ENCODE measurements at regions not wholly inside any gene's neighbourhood (a gene's known extent, or its start where the extent isn't known, plus 50 kb on each side); places are given as distances from the start of the nearest gene placed in this dataset.
A peak's percentile ranks its signal among the peaks of the same experiment; 100 is the strongest.
"Not testable (repeated sequence)": the region's sequence is repeated elsewhere in the genome, so short reads cannot be mapped to it uniquely, and the experiment has no call there.

DNA sequence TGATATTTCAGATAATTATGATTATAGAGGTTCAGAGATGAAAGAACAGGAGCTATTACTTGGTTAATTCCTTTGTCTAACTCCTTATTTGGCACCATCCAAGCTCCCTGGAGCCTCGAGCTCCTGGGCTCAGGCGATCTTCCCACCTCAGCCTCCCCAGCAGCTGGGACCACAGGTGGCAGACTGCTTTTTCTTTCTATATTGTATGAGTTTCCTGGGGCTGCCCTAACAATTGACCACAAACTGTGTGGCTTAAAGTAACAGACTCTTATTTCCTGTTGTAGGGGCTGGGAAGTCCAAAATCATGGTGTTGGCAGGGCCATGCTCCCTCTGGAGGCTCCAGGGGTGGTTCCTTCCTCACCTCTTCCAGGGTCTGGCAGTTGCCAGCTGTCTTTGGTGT, 163.3 kb upstream of the ADCY1 start:
- Mint-ChIP-seq H3K4me3 (no peak overlapping the region), H3K9me3 (peaks cover 4% of the 10 kb centered on the region), H3K27ac (no peak overlapping the region), H3K36me3 (no peaks in the 10 kb centered on the region), H3K27me3 (peaks cover 7 to 14% of the 10 kb centered on the region in 2 donors), H3K4me1 (ENCODE audit: low read depth in 2 of 2) (no peaks in the 10 kb centered on the region)
- ATAC-seq = no peak
- DNase-seq (ENCODE audit: low spot score) = no peak

DNA sequence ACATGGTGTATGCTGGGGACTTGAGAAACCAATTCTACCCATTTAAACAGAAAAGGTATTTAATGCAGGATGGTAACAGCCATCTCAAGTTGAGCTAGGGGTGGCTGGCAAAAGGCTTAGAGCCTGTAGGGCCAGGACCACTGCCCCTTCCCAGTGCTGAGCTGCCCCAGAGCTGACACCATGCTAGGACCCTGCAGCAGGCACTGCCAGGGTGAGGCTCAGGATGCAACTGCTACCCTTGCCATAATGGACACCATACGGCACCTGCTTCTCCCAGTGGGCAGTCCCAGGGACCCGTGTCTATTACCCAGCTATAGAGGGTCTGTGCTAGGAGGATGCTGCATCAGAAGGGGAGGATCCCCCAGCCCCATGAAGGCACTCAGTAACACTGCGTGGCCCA, 160.7 kb upstream of the ADCY1 start:
- no peak for DNase-seq (ENCODE audit: low spot score)
- no peaks in the 10 kb centered on the region for H3K4me1 Mint-ChIP-seq (ENCODE audit: low read depth in 2 of 2)
- ATAC-seq = peak; percentile 17 to 36
- H3K9me3 Mint-ChIP-seq = peaks cover 4% of the 10 kb centered on the region
- H3K4me3 Mint-ChIP-seq = no peak overlapping the region
- no peaks in the 10 kb centered on the region for H3K36me3 Mint-ChIP-seq
- no peak overlapping the region for H3K27ac Mint-ChIP-seq
- peaks cover 10 to 23% of the 10 kb centered on the region in 2 donors for H3K27me3 Mint-ChIP-seq

DNA sequence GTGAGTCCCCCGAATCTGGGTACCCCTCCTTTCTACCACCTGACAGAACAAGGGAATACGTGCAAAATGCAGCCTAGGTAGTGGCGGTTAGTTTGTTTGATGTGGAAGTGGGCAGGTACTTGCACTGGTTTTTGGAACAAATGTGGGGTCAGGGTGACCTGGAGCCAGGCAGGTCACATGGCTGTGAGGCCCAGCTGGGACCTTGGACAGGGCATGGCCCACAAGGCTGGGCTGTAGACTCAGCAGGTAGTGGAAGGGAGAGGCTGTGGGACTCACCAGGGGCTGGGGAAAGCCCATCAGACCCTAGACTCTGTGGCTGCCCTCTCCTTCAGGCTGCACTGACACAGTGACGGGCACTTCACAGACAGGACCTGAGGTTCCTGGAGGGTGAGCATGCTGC, 159.9 kb upstream of the ADCY1 start:
- no peak for DNase-seq (ENCODE audit: low spot score)
- H3K27ac Mint-ChIP-seq = no peak overlapping the region
- H3K4me3 Mint-ChIP-seq = no peak overlapping the region
- no peaks in the 10 kb centered on the region for H3K4me1 Mint-ChIP-seq (ENCODE audit: low read depth in 2 of 2)
- H3K27me3 Mint-ChIP-seq = peaks cover 9 to 20% of the 10 kb centered on the region in 2 donors
- no peaks in the 10 kb centered on the region for H3K36me3 Mint-ChIP-seq
- ATAC-seq = peak in 1 of 2 donors; percentile 45
- peaks cover 4% of the 10 kb centered on the region for H3K9me3 Mint-ChIP-seq

DNA sequence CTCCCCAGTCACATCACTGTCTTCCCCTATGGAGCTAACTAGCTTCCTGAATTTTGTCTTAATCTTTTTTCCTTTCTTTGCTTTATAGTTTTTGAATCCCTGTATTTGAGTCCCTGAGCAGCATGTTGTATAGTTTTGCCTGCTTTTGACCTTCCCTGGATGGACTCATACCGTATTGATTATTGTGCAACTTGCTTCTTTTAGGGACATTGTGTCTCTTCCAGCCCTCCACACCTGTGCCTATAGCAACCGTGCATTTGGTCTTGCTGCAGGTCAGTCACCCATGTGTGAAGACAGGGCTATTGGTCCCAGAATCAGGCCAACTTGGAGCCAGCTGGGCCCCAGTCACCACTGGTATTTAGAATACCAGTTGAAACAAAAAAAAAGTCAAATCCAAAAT, 158.9 kb upstream of the ADCY1 start:
- no peak for ATAC-seq
- no peak overlapping the region for H3K4me3 Mint-ChIP-seq
- H3K4me1 Mint-ChIP-seq (ENCODE audit: low read depth in 2 of 2) = no peaks in the 10 kb centered on the region
- H3K27me3 Mint-ChIP-seq = peaks cover 15 to 30% of the 10 kb centered on the region in 2 donors
- DNase-seq (ENCODE audit: low spot score) = no peak
- H3K27ac Mint-ChIP-seq = no peak overlapping the region
- H3K36me3 Mint-ChIP-seq = no peaks in the 10 kb centered on the region
- H3K9me3 Mint-ChIP-seq = peaks cover 4% of the 10 kb centered on the region

DNA sequence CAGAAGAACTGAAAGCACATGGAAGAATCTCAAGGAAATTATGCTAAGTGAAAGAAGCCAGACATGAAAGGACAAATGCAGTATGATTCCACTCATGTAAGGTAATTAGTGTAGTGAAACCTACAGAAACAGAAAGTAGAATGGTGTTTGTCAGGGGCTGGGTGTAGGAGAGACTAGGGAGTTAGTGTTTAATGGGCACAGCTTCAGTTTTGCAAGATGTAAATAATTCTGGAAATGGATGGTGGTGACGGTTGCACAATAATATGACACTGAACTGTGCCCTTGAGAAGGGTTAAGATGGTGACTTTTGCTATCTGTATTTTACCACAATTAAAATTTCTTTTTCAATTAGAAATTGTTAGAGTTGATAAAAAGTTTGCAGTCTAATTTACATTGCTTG, 157.3 kb upstream of the ADCY1 start:
- Mint-ChIP-seq H3K36me3 (no peaks in the 10 kb centered on the region), H3K27me3 (peaks cover 17 to 29% of the 10 kb centered on the region in 2 donors), H3K4me3 (no peak overlapping the region), H3K4me1 (ENCODE audit: low read depth in 2 of 2) (no peaks in the 10 kb centered on the region), H3K9me3 (no peaks in the 10 kb centered on the region), H3K27ac (no peak overlapping the region)
- ATAC-seq = no peak
- DNase-seq (ENCODE audit: low spot score) = no peak

DNA sequence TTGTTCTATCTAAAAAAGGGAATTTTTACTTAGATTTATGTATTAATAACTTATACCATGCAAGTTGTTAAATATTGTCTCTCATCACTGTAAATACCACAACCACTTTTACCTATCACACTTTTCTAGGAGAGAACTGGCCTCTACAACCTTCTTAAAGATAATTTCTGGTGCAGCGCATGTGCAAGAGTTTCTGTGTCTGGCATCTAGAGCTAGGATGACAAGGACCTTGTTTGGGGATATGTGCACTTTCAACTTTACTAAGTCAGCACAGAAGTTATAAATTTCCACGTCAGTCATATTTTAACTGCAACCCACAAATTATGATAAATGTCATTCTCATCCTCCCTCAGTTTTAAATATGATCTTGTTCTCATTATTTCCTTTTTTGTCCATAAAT, 156.9 kb upstream of the ADCY1 start:
- Mint-ChIP-seq H3K4me1 (ENCODE audit: low read depth in 2 of 2) (no peaks in the 10 kb centered on the region), H3K27me3 (peaks cover 17 to 33% of the 10 kb centered on the region in 2 donors), H3K27ac (no peak overlapping the region), H3K4me3 (no peak overlapping the region), H3K36me3 (no peaks in the 10 kb centered on the region), H3K9me3 (no peaks in the 10 kb centered on the region)
- ATAC-seq = no peak
- no peak for DNase-seq (ENCODE audit: low spot score)

DNA sequence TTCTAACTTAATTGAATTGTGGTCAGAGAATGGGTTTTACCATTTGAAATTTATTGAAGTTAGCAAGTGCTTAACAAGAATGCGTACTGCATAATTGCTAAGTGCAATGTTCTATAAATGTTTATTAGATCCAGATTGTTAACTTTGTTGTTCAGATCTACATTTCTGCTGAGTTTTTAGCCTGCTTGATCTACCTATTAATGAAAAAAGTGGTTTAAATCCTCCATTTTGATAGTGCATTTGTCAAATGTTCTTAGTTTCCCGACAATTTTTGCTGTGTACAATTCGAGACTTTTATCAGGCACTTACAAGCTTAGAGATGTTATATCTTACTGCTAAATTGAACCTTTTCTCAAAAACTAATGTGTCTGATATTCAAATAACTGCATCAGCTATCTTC, 156.4 kb upstream of the ADCY1 start:
- ATAC-seq (no peak), DNase-seq (ENCODE audit: low spot score) (no peak)
- no peaks in the 10 kb centered on the region for H3K36me3 Mint-ChIP-seq
- no peaks in the 10 kb centered on the region for H3K9me3 Mint-ChIP-seq
- H3K4me1 Mint-ChIP-seq (ENCODE audit: low read depth in 2 of 2) = no peaks in the 10 kb centered on the region
- peaks cover 17 to 38% of the 10 kb centered on the region in 2 donors for H3K27me3 Mint-ChIP-seq
- H3K27ac Mint-ChIP-seq = no peak overlapping the region
- H3K4me3 Mint-ChIP-seq = no peak overlapping the region

DNA sequence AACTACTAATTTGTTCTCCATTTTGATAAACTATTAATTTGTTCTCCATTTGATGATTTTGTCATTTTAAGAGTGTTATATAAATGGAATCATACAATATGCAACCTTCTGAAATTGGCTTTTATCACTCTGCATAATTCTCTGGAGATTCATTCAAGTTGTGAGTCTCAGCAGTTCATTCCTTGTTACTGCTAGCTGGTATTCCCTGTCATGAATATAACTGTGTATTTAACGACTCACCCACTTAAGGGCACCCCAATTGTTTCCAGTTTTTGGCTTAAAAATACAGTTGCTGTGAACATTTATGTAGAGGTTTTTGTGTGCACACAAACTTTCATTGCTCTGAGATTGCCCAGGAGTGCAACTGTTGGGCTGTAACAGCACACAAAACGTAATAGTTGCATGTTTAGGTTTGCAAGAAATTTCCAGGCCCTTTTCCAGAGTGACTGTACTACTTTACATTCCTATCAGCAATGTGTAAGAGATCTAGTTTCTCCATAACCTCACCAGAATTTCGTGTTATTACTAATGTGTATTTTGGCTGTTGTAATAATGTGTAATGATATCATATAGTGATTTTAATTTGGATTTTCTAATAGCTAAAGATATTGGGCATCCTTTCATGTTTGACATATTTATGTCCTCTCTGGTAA, 153.2 kb upstream of the ADCY1 start:
- H3K36me3 Mint-ChIP-seq = no peaks in the 10 kb centered on the region
- H3K4me3 Mint-ChIP-seq = no peak overlapping the region
- H3K27ac Mint-ChIP-seq = no peak overlapping the region
- H3K27me3 Mint-ChIP-seq = peaks cover 14 to 45% of the 10 kb centered on the region in 2 donors
- no peaks in the 10 kb centered on the region for H3K9me3 Mint-ChIP-seq
- no peak for DNase-seq (ENCODE audit: low spot score)
- ATAC-seq = no peak
- H3K4me1 Mint-ChIP-seq (ENCODE audit: low read depth in 2 of 2) = no peaks in the 10 kb centered on the region

DNA sequence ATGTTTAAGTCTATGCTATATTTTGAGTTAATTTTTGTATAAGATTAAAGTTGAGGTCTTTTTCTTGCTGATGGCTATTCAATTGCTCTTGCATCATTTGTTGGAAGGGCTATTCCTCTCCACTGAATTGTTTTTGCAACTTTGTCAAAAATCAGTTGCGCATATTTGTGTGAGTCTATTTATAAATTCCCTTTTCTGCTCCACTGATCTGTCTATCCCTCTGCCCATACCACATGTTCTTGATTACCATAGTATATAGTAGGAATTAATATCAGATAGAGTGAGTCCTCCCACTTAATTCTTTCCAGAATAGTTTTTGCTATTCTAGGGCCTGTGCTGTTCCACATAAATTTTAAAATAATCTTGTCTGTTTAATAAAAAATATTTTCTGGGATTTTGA, 152.4 kb upstream of the ADCY1 start:
- DNase-seq (ENCODE audit: low spot score) (no peak), ATAC-seq (no peak)
- Mint-ChIP-seq H3K9me3 (no peaks in the 10 kb centered on the region), H3K36me3 (no peaks in the 10 kb centered on the region), H3K4me1 (ENCODE audit: low read depth in 2 of 2) (no peaks in the 10 kb centered on the region), H3K4me3 (no peak overlapping the region), H3K27me3 (peaks cover 11 to 50% of the 10 kb centered on the region in 2 donors), H3K27ac (no peak overlapping the region)

DNA sequence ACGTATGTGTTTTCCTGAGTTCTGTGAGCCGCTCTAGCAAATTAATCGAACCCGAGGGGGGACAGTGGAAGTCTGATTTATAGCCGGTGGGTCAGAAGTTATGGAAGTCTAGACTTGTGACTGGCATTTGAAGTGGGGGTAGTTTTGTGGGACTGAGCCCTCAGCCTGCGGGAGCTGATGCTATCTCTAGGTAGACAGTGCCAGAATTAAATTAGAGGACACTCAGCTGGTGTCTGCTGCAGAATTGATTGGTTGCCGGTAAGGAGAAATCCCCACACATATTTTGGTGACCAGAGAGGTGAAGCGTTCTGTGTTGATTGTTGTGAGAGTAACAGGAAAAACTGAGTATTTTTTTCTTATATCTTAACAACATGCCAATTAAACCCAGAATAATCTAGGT, 143.8 kb upstream of the ADCY1 start:
- H3K9me3 Mint-ChIP-seq = no peaks in the 10 kb centered on the region
- H3K27me3 Mint-ChIP-seq = peaks cover 11 to 54% of the 10 kb centered on the region in 2 donors
- no peak overlapping the region for H3K27ac Mint-ChIP-seq
- H3K4me1 Mint-ChIP-seq (ENCODE audit: low read depth in 2 of 2) = no peaks in the 10 kb centered on the region
- no peak for DNase-seq (ENCODE audit: low spot score)
- no peak overlapping the region for H3K4me3 Mint-ChIP-seq
- no peaks in the 10 kb centered on the region for H3K36me3 Mint-ChIP-seq
- no peak for ATAC-seq

DNA sequence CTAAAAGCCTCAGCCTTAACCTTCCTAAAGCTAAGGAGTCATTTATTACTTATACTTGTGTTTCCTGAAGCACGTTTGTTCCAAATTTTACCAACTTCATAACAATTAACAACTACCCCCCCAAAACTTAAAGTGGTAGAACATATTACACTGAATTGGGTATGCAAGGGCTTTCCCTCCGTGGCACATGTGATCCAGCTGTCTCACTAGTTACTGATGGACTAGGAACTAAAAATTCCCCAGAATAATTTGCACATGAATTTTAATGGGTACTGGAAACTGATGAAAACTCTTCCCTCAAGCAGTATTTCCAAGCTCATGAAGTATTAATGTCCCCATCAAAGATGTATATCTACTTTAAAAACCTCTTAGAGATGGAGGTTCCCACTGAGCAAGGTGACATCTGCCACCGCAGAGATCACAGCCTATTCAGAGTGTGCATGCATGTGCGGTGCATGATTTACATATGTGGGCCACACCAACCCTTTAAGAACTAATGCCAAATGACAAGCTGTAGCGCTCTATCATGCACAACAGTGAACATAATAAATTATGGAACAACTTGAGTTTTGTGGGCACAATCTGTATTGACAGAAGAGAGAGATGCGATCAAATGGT, 139.9 kb upstream of the ADCY1 start:
- Mint-ChIP-seq H3K27ac (no peak overlapping the region), H3K36me3 (peaks cover 4% of the 10 kb centered on the region), H3K9me3 (no peaks in the 10 kb centered on the region), H3K4me3 (no peak overlapping the region), H3K27me3 (peaks cover 27 to 60% of the 10 kb centered on the region in 2 donors), H3K4me1 (ENCODE audit: low read depth in 2 of 2) (no peaks in the 10 kb centered on the region)
- DNase-seq (ENCODE audit: low spot score) (no peak), ATAC-seq (no peak)

DNA sequence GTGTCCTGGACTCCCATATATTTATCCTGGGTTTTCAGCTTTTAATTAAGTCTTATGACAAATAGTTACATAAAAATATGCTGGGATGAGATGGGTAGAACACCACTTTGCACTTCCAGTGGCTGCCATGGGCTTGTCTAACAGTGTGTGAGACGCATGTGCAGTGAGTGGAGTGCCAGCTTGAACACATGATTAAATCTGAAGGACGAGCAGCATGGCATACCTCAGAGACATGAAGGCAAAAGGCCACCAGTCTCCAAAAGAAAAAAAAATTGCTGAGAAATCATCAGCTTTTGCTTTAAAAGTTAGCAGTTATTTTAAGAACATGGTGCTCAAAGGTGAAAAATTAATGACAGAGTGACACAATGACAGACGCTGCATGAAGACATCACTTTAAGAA, 139.0 kb upstream of the ADCY1 start:
- Mint-ChIP-seq H3K36me3 (peaks cover 4% of the 10 kb centered on the region), H3K27ac (no peak overlapping the region), H3K9me3 (no peaks in the 10 kb centered on the region), H3K27me3 (peaks cover 31 to 60% of the 10 kb centered on the region in 2 donors), H3K4me3 (no peak overlapping the region), H3K4me1 (ENCODE audit: low read depth in 2 of 2) (no peaks in the 10 kb centered on the region)
- ATAC-seq (no peak), DNase-seq (ENCODE audit: low spot score) (no peak)

DNA sequence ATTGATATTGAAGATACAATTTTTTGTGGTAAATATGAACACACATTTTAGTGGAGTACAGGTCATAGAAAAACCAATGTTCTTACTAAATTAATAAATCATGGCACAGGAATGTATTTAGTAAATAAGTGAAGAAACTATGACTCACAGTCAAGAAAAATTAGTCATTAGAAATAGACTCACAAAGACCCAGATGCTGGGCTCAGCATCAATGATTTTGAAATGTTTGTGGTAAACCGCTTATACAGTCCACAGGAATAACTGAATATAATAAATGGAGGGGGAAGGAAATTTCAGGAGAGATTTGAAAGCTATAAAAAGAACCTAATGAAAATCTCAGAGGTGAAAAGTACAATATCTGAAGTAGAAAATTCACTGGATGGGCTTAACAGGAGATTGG, 138.3 kb upstream of the ADCY1 start:
- Mint-ChIP-seq H3K27ac (no peak overlapping the region), H3K9me3 (no peaks in the 10 kb centered on the region), H3K27me3 (peaks cover 32 to 60% of the 10 kb centered on the region in 2 donors), H3K4me1 (ENCODE audit: low read depth in 2 of 2) (no peaks in the 10 kb centered on the region), H3K36me3 (peaks cover 4% of the 10 kb centered on the region), H3K4me3 (no peak overlapping the region)
- ATAC-seq = no peak
- no peak for DNase-seq (ENCODE audit: low spot score)

DNA sequence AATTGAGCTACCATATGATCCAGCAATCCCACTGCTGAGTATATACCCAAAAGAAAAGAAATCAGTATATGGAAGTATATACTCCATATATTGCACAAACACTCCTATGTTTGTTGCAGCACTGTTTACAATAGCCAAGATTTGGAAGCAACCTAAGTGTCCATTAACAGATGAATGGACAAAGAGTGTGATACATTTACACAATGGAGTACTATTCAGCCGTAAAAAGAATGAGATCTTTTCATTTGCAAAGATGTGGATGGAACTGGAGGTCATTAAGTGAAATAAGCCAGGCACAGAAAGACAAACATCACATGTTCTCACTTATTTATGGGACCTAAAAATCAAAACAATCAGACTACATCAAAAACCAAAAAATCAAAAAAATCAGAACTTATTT, 133.4 kb upstream of the ADCY1 start:
- H3K27ac Mint-ChIP-seq; H3K4me3 Mint-ChIP-seq; DNase-seq (ENCODE audit: low spot score); H3K9me3 Mint-ChIP-seq; ATAC-seq; H3K36me3 Mint-ChIP-seq; H3K4me1 Mint-ChIP-seq (ENCODE audit: low read depth in 2 of 2): not testable (repeated sequence)
- H3K27me3 Mint-ChIP-seq = peaks cover 29 to 45% of the 10 kb centered on the region in 2 donors

DNA sequence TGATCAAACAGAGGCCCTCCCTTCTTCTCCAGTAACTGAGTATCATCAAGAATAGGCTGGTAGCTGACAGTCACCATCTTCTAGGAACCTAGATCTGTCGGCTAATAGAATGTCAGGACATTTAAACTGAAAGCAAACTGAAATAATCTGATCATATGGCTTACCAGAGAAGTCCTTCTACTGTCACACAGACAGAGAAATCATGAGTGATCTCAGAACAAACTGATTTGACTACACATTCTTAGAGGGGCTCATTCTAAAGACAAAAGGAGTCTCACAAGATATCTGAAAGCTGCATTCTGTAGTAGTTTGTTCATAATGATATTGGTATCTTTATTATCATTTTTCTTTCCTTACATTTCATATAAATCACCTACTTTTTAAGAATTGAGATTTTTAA, 130.9 kb upstream of the ADCY1 start:
- ATAC-seq (no peak), DNase-seq (ENCODE audit: low spot score) (no peak)
- H3K27ac Mint-ChIP-seq = no peak overlapping the region
- H3K36me3 Mint-ChIP-seq = no peaks in the 10 kb centered on the region
- no peaks in the 10 kb centered on the region for H3K4me1 Mint-ChIP-seq (ENCODE audit: low read depth in 2 of 2)
- peaks cover 3% of the 10 kb centered on the region for H3K9me3 Mint-ChIP-seq
- no peak overlapping the region for H3K4me3 Mint-ChIP-seq
- H3K27me3 Mint-ChIP-seq = peaks cover 22 to 49% of the 10 kb centered on the region in 2 donors
